HL-60 (cell line): ENCODE measurements at regions not wholly inside any gene's neighbourhood (a gene's known extent, or its start where the extent isn't known, plus 50 kb on each side); places are given as distances from the start of the nearest gene placed in this dataset.

Experiments
- DNase-seq, 2 experiments: peaks; one replicate each; pipeline ENCODE4 v3.0.0-alpha.2; 2010 to 2020; ENCODE audit warnings: low read depth in 1 of 2, low spot score in 1 of 2
- H3K27ac ChIP-seq: fragments of 250-450 bp; sonication (Bioruptor Pico); replicated peaks from 2 replicates; pipeline ENCODE4 v1.5.1; 2020; ENCODE audit warnings: mild to moderate bottlenecking, moderate library complexity
- H3K27me3 ChIP-seq: fragments of 250-450 bp; sonication (Bioruptor Pico); 2 replicates; pipeline ENCODE4 v1.5.1; 2021; ENCODE audit warnings: mild to moderate bottlenecking, moderate library complexity; ENCODE audit not compliant: insufficient read depth, poor library complexity, severe bottlenecking
- H3K4me3 ChIP-seq: replicated peaks from 2 replicates; pipeline ENCODE4 v1.5.1; 2011; ENCODE audit warnings: mild to moderate bottlenecking, control low read depth, low read length; ENCODE audit not compliant: insufficient read depth
- GABPA ChIP-seq: IDR thresholded peaks from 2 replicates; pipeline ENCODE4 v1.6.1; 2012; ENCODE audit warnings: low read depth
- POLR2AphosphoS5 ChIP-seq: IDR thresholded peaks from 2 replicates; pipeline ENCODE4 v1.6.1; 2012; ENCODE audit warnings: low read depth
- SPI1 ChIP-seq: IDR thresholded peaks from 2 replicates; pipeline ENCODE4 v1.6.1; 2012; ENCODE audit warnings: low read depth, mild to moderate bottlenecking, borderline replicate concordance
- TF ChIP-seq, protein P1 (sequence below): IDR thresholded peaks from 2 replicates; pipeline ENCODE4 v1.6.1; 2012; ENCODE audit warnings: low read depth; ENCODE audit not compliant: insufficient replicate concordance
- TF ChIP-seq, protein P2 (sequence below): IDR thresholded peaks from one replicate; pipeline ENCODE4 v1.5.1; 2011; ENCODE audit warnings: low read length, control low read depth, inconsistent platforms; ENCODE audit not compliant: insufficient read depth

DNA sequence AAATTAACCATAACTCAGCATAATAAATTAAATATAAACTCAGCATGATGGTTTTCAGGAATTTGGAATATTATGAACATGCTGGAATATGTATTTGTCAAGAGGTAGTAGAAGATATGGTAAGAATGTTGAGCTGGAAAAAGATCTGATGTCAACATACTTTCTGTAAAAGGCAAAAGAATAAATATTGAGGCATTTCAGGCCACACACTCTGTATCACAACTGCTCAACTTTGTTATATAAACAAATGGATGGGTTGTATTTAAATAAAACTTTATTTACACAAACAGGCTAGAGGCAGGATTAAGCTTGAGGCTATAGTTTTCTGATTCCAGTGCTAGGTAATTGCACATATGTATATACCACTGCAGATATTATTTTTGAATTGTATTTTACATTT, 1409.4 kb downstream of the MRPL39 start:
- Histone ChIP-seq H3K27ac (no peak overlapping the region), H3K27me3 (no peaks in the 10 kb centered on the region), H3K4me3 (no peak overlapping the region)
- DNase-seq: no peak
- TF ChIP-seq POLR2AphosphoS5: no peak
- TF ChIP-seq, protein P1, sequence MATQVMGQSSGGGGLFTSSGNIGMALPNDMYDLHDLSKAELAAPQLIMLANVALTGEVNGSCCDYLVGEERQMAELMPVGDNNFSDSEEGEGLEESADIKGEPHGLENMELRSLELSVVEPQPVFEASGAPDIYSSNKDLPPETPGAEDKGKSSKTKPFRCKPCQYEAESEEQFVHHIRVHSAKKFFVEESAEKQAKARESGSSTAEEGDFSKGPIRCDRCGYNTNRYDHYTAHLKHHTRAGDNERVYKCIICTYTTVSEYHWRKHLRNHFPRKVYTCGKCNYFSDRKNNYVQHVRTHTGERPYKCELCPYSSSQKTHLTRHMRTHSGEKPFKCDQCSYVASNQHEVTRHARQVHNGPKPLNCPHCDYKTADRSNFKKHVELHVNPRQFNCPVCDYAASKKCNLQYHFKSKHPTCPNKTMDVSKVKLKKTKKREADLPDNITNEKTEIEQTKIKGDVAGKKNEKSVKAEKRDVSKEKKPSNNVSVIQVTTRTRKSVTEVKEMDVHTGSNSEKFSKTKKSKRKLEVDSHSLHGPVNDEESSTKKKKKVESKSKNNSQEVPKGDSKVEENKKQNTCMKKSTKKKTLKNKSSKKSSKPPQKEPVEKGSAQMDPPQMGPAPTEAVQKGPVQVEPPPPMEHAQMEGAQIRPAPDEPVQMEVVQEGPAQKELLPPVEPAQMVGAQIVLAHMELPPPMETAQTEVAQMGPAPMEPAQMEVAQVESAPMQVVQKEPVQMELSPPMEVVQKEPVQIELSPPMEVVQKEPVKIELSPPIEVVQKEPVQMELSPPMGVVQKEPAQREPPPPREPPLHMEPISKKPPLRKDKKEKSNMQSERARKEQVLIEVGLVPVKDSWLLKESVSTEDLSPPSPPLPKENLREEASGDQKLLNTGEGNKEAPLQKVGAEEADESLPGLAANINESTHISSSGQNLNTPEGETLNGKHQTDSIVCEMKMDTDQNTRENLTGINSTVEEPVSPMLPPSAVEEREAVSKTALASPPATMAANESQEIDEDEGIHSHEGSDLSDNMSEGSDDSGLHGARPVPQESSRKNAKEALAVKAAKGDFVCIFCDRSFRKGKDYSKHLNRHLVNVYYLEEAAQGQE: no peak
- no peak for TF ChIP-seq GABPA
- TF ChIP-seq SPI1: no peak
- TF ChIP-seq, protein P2, sequence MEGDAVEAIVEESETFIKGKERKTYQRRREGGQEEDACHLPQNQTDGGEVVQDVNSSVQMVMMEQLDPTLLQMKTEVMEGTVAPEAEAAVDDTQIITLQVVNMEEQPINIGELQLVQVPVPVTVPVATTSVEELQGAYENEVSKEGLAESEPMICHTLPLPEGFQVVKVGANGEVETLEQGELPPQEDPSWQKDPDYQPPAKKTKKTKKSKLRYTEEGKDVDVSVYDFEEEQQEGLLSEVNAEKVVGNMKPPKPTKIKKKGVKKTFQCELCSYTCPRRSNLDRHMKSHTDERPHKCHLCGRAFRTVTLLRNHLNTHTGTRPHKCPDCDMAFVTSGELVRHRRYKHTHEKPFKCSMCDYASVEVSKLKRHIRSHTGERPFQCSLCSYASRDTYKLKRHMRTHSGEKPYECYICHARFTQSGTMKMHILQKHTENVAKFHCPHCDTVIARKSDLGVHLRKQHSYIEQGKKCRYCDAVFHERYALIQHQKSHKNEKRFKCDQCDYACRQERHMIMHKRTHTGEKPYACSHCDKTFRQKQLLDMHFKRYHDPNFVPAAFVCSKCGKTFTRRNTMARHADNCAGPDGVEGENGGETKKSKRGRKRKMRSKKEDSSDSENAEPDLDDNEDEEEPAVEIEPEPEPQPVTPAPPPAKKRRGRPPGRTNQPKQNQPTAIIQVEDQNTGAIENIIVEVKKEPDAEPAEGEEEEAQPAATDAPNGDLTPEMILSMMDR: no peak

DNA sequence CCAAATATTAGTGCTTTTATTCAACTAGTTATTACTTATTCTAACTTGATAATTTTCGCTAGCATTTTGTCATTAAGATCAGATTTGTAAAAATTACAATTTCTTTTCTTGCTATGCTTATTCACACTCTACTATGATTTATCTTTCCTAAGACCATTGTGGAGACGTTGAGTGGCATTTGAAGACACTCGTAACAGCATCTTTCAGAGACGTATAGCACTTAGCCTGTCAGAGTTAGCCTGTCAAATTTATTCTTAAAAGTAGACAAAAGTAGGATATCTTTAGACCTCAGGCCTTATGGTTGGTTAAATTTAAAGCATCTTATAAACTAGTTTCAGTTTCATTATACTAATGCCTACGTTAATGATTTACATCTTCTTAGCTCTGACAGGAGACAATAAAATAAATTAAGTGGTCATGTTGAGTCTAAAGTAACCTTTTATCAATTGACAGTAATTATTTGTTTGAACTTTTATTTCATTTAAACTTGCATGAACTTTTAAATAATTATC, 1410.1 kb downstream of the MRPL39 start:
- TF ChIP-seq SPI1 (no peak), POLR2AphosphoS5 (no peak), GABPA (no peak)
- TF ChIP-seq, protein P2: no peak
- TF ChIP-seq, protein P1: no peak
- Histone ChIP-seq H3K27ac (no peak overlapping the region), H3K4me3 (no peak overlapping the region), H3K27me3 (no peaks in the 10 kb centered on the region)
- no peak for DNase-seq

DNA sequence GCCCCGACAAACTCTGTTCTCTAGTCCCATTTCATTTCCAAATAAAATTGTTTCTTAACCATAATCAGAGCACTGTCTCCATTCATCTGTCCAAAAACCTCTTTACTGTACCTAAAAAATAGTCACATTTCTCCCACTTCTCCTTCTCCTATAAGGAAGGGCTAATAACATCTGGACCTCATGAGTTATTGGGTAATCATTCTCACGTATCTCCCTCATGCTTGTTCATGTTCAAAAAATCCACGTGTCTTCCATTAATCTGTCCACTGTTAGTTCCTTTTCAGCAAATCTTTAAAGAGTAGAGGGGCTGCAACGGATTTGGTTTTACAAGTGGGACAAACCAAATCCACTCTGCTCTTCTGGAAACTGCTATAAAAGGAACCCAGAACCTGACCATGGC, 1418.8 kb downstream of the MRPL39 start:
- DNase-seq: no peak

More for the DNA sequence above, 1418.8 kb downstream of the MRPL39 start:
- no peak overlapping the region for H3K4me3 ChIP-seq
- H3K27ac ChIP-seq: no peak overlapping the region
- no peaks in the 10 kb centered on the region for H3K27me3 ChIP-seq
- TF ChIP-seq SPI1 (no peak), POLR2AphosphoS5 (no peak), GABPA (no peak)
- TF ChIP-seq, protein P1: no peak
- TF ChIP-seq, protein P2: no peak
